ENCODE measurements at regions not wholly inside any gene's neighbourhood (a gene's known extent, or its start where the extent isn't known, plus 50 kb on each side); places are given as distances from the start of the nearest gene placed in this dataset.
"Not testable (repeated sequence)": the region's sequence is repeated elsewhere in the genome, so short reads cannot be mapped to it uniquely, and the experiment has no call there.

- DNase-seq (ENCODE audit: low read depth in 4 of 4, low spot score in 1 of 4), result no peak
Measured at GRCh38 chr5:99030906-99031440, 102.2 kb upstream of the CHD1 start.

- no peak for DNase-seq (ENCODE audit: low read depth in 4 of 4, low spot score in 1 of 4)
Measured at GRCh38 chr5:99029172-99029571, 100.4 kb upstream of the CHD1 start.

- DNase-seq (ENCODE audit: low read depth in 4 of 4, low spot score in 1 of 4), result not testable (repeated sequence)
Measured at GRCh38 chr5:99028170-99028569, 99.4 kb upstream of the CHD1 start.

- no peak for DNase-seq (ENCODE audit: low read depth in 4 of 4, low spot score in 1 of 4)
Measured at GRCh38 chr5:99025298-99026045, 96.7 kb upstream of the CHD1 start.

GRCh38 chr5:99023330-99023729 lies 94.5 kb upstream of the CHD1 start:
- no peak for DNase-seq (ENCODE audit: low read depth in 4 of 4, low spot score in 1 of 4)

- DNase-seq (ENCODE audit: low read depth in 4 of 4, low spot score in 1 of 4), result no peak
Measured at GRCh38 chr5:99022250-99022649, 93.4 kb upstream of the CHD1 start.

- DNase-seq (ENCODE audit: low read depth in 4 of 4, low spot score in 1 of 4), result no peak
Measured at GRCh38 chr5:99020698-99021048, 91.9 kb upstream of the CHD1 start.

GRCh38 chr5:99019812-99020697 lies 91.2 kb upstream of the CHD1 start:
- DNase-seq (ENCODE audit: low read depth in 4 of 4, low spot score in 1 of 4), result no peak

GRCh38 chr5:99019254-99019653 lies 90.4 kb upstream of the CHD1 start:
- DNase-seq (ENCODE audit: low read depth in 4 of 4, low spot score in 1 of 4), result no peak

GRCh38 chr5:99010294-99010693 lies 81.5 kb upstream of the CHD1 start:
- no peak for DNase-seq (ENCODE audit: low read depth in 4 of 4, low spot score in 1 of 4)

GRCh38 chr5:99008009-99008408 lies 79.2 kb upstream of the CHD1 start:
- not testable (repeated sequence) for DNase-seq (ENCODE audit: low read depth in 4 of 4, low spot score in 1 of 4)

- no peak for DNase-seq (ENCODE audit: low read depth in 4 of 4, low spot score in 1 of 4)
Measured at GRCh38 chr5:99005506-99005905, 76.7 kb upstream of the CHD1 start.

GRCh38 chr5:99004960-99005359 lies 76.2 kb upstream of the CHD1 start:
- no peak for DNase-seq (ENCODE audit: low read depth in 4 of 4, low spot score in 1 of 4)

GRCh38 chr5:99000876-99001275 lies 72.1 kb upstream of the CHD1 start:
- DNase-seq (ENCODE audit: low read depth in 4 of 4, low spot score in 1 of 4), result no peak

- no peak for DNase-seq (ENCODE audit: low read depth in 4 of 4, low spot score in 1 of 4)
Measured at GRCh38 chr5:99000221-99000620, 71.4 kb upstream of the CHD1 start.

GRCh38 chr5:98999631-99000030 lies 70.8 kb upstream of the CHD1 start:
- no peak for DNase-seq (ENCODE audit: low read depth in 4 of 4, low spot score in 1 of 4)

GRCh38 chr5:98997000-98997399 lies 68.2 kb upstream of the CHD1 start:
- DNase-seq (ENCODE audit: low read depth in 4 of 4, low spot score in 1 of 4), result no peak

GRCh38 chr5:98994611-98995010 lies 65.8 kb upstream of the CHD1 start:
- DNase-seq (ENCODE audit: low read depth in 4 of 4, low spot score in 1 of 4), result no peak

- DNase-seq (ENCODE audit: low read depth in 4 of 4, low spot score in 1 of 4), result no peak
Measured at GRCh38 chr5:98993512-98993911, 64.7 kb upstream of the CHD1 start.

GRCh38 chr5:98992552-98992951 lies 63.7 kb upstream of the CHD1 start:
- DNase-seq (ENCODE audit: low read depth in 4 of 4, low spot score in 1 of 4), result no peak

GRCh38 chr5:98989727-98990126 lies 60.9 kb upstream of the CHD1 start:
- DNase-seq (ENCODE audit: low read depth in 4 of 4, low spot score in 1 of 4), result no peak

- DNase-seq (ENCODE audit: low read depth in 4 of 4, low spot score in 1 of 4), result no peak
Measured at GRCh38 chr5:98986587-98986986, 57.8 kb upstream of the CHD1 start.

All from stimulated activated CD4-positive, alpha-beta T cell treated with anti-CD3 and anti-CD28 coated beads, Interleukin-1b, Interleukin-23, amount 100 ng/mL, for 24 hours (primary cell).